ENCODE measurements at regions not wholly inside any gene's neighbourhood (a gene's known extent, or its start where the extent isn't known, plus 50 kb on each side); places are given as distances from the start of the nearest gene placed in this dataset.
A peak's percentile ranks its signal among the peaks of the same experiment; 100 is the strongest.

DNA sequence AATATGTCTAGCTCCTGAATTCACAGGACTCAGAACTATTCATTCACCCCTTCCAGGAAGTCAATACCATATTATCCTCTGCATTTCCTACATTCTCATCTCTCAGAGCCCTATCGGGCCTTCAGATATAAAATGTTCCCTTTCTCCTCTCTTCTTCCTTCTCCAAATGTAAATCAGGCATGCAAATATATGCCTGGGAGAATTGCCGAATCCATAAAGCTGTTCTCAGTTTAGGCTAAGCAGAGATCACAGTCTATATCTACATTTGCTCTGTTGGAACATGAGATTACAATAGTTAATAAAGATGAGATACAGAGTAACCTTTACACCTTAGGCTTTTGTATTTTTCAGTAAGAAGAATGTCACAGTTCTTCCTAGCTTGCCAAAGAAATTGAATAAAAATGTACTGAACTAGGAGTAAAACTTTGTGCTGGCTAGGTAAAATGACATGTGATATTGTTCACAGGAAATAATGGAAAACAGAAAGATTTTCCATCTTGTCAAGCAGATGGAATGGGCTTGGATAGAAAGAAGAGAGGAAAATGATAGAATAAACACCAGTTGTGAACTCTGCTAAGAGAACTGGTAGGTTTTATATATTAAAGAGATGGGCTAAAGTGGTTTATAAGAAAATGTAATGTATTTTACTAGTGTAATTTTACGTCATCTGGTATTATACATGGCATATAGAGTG lies 161.5 kb downstream of the NRIP1 start:
- Histone ChIP-seq H3K27me3 (replicated peaks; ENCODE audit: control insufficient read depth, insufficient read depth, low read length) (no peaks in the 10 kb centered on the region), H3K4me3 (replicated peaks; ENCODE audit: low read depth, low read length) (no peak overlapping the region), H3K36me3 (ENCODE audit: control insufficient read depth, insufficient read depth, low read length) (no peaks in the 10 kb centered on the region)
- no peak for DNase-seq (ENCODE audit: extremely low read depth, insufficient read length)
- TF ChIP-seq, protein P1, sequence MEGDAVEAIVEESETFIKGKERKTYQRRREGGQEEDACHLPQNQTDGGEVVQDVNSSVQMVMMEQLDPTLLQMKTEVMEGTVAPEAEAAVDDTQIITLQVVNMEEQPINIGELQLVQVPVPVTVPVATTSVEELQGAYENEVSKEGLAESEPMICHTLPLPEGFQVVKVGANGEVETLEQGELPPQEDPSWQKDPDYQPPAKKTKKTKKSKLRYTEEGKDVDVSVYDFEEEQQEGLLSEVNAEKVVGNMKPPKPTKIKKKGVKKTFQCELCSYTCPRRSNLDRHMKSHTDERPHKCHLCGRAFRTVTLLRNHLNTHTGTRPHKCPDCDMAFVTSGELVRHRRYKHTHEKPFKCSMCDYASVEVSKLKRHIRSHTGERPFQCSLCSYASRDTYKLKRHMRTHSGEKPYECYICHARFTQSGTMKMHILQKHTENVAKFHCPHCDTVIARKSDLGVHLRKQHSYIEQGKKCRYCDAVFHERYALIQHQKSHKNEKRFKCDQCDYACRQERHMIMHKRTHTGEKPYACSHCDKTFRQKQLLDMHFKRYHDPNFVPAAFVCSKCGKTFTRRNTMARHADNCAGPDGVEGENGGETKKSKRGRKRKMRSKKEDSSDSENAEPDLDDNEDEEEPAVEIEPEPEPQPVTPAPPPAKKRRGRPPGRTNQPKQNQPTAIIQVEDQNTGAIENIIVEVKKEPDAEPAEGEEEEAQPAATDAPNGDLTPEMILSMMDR (IDR thresholded peaks at IDR 0.05; ENCODE audit: insufficient read depth, low read length, poor library complexity, severe bottlenecking), result no peak

DNA sequence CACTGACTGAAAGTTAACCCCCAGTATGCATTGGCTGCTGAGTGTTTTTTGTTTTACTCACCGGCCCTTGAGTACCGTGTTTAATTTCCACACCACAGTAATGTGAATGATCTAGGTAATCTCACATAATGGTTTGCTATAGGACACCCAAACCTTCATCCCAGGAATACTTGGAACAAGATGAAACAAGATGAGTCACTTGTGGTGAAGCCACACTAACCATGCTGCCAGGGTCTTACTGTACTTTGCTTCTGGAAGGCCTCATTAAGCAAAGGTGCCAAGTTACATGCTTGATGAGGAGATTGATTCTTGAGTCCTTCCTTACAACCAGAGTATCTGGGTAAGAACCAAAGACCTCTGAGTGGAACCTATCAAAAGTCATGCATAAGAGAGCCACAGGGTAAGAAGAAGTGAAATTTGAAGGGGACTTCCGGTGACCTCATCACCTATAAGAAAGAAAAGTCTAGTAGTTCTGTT lies 163.3 kb downstream of the NRIP1 start:
- TF ChIP-seq, protein P1 (IDR thresholded peaks at IDR 0.05; ENCODE audit: insufficient read depth, low read length, poor library complexity, severe bottlenecking), result no peak
- Histone ChIP-seq H3K27me3 (replicated peaks; ENCODE audit: control insufficient read depth, insufficient read depth, low read length) (no peaks in the 10 kb centered on the region), H3K36me3 (ENCODE audit: control insufficient read depth, insufficient read depth, low read length) (no peaks in the 10 kb centered on the region), H3K4me3 (replicated peaks; ENCODE audit: low read depth, low read length) (no peak overlapping the region)
- peak; percentile 20 for DNase-seq (ENCODE audit: extremely low read depth, insufficient read length)

DNA sequence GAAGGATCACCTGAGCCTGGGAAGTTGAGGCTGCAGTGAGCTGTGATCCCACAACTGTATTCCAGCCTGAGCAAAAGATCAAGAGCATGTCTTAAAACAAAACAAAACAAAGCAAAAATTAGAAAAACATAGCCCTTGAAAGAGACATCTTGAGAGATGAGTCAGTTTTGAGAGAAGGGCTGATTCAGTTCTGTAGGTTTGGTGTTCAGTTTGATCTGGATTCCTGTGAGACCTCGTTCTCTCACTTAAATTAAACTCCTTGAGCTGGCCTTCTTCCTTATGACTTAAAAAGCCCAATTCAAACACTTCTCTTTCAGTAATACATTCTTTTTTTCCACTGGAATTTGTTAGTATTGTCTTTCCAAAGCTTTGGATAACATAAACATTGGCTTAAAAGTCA lies 164.2 kb downstream of the NRIP1 start:
- H3K4me3 ChIP-seq (replicated peaks; ENCODE audit: low read depth, low read length), result no peak overlapping the region
- H3K36me3 ChIP-seq (ENCODE audit: control insufficient read depth, insufficient read depth, low read length), result no peaks in the 10 kb centered on the region
- H3K27me3 ChIP-seq (replicated peaks; ENCODE audit: control insufficient read depth, insufficient read depth, low read length), result no peaks in the 10 kb centered on the region
- DNase-seq (ENCODE audit: extremely low read depth, insufficient read length), result no peak
- TF ChIP-seq, protein P1 (IDR thresholded peaks at IDR 0.05; ENCODE audit: insufficient read depth, low read length, poor library complexity, severe bottlenecking), result no peak

DNA sequence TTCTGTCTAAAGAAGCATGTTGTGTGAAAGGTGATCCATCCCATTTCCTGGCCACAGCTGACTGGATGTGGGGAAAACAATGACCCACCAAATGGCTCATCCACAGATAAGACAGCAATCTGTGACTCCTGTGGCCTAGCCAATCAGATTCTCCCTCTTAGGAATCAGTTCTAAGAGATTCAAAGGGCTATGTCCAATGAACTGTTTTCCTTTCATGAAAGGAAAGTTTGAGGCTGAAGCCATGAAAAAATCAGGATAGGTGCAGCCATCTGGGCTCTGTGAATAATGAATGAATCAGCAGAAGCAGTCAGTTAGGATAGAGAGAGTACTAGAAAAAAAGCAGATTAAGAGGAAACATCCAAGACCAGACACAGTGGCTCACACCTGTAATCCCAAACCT lies 164.7 kb downstream of the NRIP1 start:
- no peak for DNase-seq (ENCODE audit: extremely low read depth, insufficient read length)
- TF ChIP-seq, protein P1 (IDR thresholded peaks at IDR 0.05; ENCODE audit: insufficient read depth, low read length, poor library complexity, severe bottlenecking), result no peak
- H3K27me3 ChIP-seq (replicated peaks; ENCODE audit: control insufficient read depth, insufficient read depth, low read length), result no peaks in the 10 kb centered on the region
- no peak overlapping the region for H3K4me3 ChIP-seq (replicated peaks; ENCODE audit: low read depth, low read length)
- no peaks in the 10 kb centered on the region for H3K36me3 ChIP-seq (ENCODE audit: control insufficient read depth, insufficient read depth, low read length)

DNA sequence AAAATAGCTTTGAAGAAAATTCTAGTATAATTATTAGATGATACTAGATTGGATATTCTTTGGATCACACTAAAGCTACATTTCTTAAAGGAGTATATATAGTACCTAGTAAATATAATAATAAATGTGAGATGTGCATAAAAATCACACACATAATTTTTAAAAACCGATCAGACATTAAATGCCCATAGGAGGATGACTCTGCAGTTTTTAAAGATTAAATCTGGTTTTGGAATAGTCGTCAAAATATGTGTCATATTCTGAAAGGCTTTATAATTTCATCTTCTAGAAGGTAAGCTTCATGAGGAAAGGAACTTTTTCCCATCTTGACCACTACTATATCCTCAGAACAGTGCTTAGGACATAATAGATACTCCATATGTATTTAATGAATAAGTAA lies 169.0 kb downstream of the NRIP1 start:
- no peak for DNase-seq (ENCODE audit: extremely low read depth, insufficient read length)
- no peak overlapping the region for H3K4me3 ChIP-seq (replicated peaks; ENCODE audit: low read depth, low read length)

More for the DNA sequence above, 169.0 kb downstream of the NRIP1 start:
- Histone ChIP-seq H3K27me3 (replicated peaks; ENCODE audit: control insufficient read depth, insufficient read depth, low read length) (no peaks in the 10 kb centered on the region), H3K36me3 (ENCODE audit: control insufficient read depth, insufficient read depth, low read length) (no peaks in the 10 kb centered on the region)
- TF ChIP-seq, protein P1 (IDR thresholded peaks at IDR 0.05; ENCODE audit: insufficient read depth, low read length, poor library complexity, severe bottlenecking), result no peak

Measured in GM06990 (cell line).